ENCODE measurements at regions not wholly inside any gene's neighbourhood (a gene's known extent, or its start where the extent isn't known, plus 50 kb on each side); places are given as distances from the start of the nearest gene placed in this dataset.

DNA sequence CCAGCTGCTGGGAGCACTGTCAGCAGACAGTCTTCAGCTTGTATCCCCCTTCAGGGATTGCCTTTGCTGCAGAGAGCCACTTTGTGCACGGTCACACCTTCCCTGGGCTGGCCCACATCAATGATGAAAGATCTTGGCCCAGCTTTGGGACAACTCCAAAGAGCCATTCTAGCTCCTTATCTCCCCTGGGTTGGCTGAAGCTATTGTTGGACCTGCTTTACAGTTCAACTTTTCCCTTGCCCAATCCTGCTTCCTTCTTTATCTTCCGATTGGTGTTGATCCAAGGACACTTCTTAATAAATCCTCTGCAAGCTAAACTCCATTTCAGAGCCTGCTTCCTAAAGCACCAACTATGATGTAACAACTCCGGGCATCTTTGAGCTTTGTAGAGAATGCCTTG is 466.4 kb downstream of the KLF12 start:
- TF ChIP-seq SUZ12 (IDR thresholded peaks at IDR 0.05; ENCODE audit: extremely low read depth, insufficient read depth, insufficient read length): no peak
- no peak for TF ChIP-seq ZNF274 (IDR thresholded peaks at IDR 0.05; ENCODE audit: low read depth, low read length)
